AG09309 (cell line): ENCODE measurements at regions not wholly inside any gene's neighbourhood (a gene's known extent, or its start where the extent isn't known, plus 50 kb on each side); places are given as distances from the start of the nearest gene placed in this dataset.

ENCODE experiments used
- DNase-seq: peaks from one replicate; pipeline ENCODE4 v3.0.0-alpha.2; 2010; ENCODE audit warnings: low read depth
- H3K4me3 ChIP-seq: 2 replicates; pipeline ENCODE4 v1.5.1; 2011; ENCODE audit warnings: mild to moderate bottlenecking, low read depth, low read length, moderate library complexity; ENCODE audit not compliant: control insufficient read depth
- CTCF ChIP-seq: IDR thresholded peaks from 2 replicates; pipeline ENCODE4 v1.5.1; 2011; ENCODE audit warnings: mild to moderate bottlenecking, low read depth, low read length, inconsistent platforms; ENCODE audit not compliant: insufficient read depth, control insufficient read depth; ENCODE audit errors: missing control alignments

- H3K4me3 ChIP-seq: no peak overlapping the region
- DNase-seq: no peak
- no peak for TF ChIP-seq CTCF
Measured at GRCh38 chr3:102757950-102758349, 323.1 kb downstream of the ZPLD1 start.

- TF ChIP-seq CTCF: no peak
- DNase-seq: no peak
- no peak overlapping the region for H3K4me3 ChIP-seq
Measured at GRCh38 chr3:102761766-102762165, 327.0 kb downstream of the ZPLD1 start.

GRCh38 chr3:102790747-102791325 lies 356.0 kb downstream of the ZPLD1 start:
- TF ChIP-seq CTCF: no peak
- peak; percentile 53 for DNase-seq
- H3K4me3 ChIP-seq: no peak overlapping the region

- no peak for TF ChIP-seq CTCF
- H3K4me3 ChIP-seq: no peak overlapping the region
- DNase-seq: peak; percentile 28
Measured at GRCh38 chr3:102791641-102792589, 357.1 kb downstream of the ZPLD1 start.

- H3K4me3 ChIP-seq: no peak overlapping the region
- no peak for TF ChIP-seq CTCF
- no peak for DNase-seq
Measured at GRCh38 chr3:102796804-102797203, 362.0 kb downstream of the ZPLD1 start.

- DNase-seq: no peak
- TF ChIP-seq CTCF: no peak
- no peak overlapping the region for H3K4me3 ChIP-seq
Measured at GRCh38 chr3:102802819-102803420, 368.1 kb downstream of the ZPLD1 start.
